HG02571 (cell line): ENCODE measurements at regions not wholly inside any gene's neighbourhood (a gene's known extent, or its start where the extent isn't known, plus 50 kb on each side); places are given as distances from the start of the nearest gene placed in this dataset.
"Not testable (repeated sequence)": the region's sequence is repeated elsewhere in the genome, so short reads cannot be mapped to it uniquely, and the experiment has no call there.

Source experiments
- ATAC-seq: cut with Tn5 transposase; IDR thresholded peaks from one replicate; pipeline ENCODE4 v1.9.1; 2021; ENCODE audit warnings: mild to moderate bottlenecking, moderate library complexity; ENCODE audit not compliant: unreplicated experiment

- ATAC-seq: no peak
These were observed 112.1 kb downstream of the CENPF start for GRCh38 chr1:214715126-214715525.

GRCh38 chr1:214717351-214717750 is 114.4 kb downstream of the CENPF start:
- ATAC-seq: no peak

GRCh38 chr1:214718724-214719123 is 115.7 kb downstream of the CENPF start:
- no peak for ATAC-seq

- ATAC-seq: no peak
These were observed 116.2 kb downstream of the CENPF start for GRCh38 chr1:214719207-214719606.

- no peak for ATAC-seq
These were observed 117.6 kb downstream of the CENPF start for GRCh38 chr1:214720561-214720960.

GRCh38 chr1:214727274-214727673 is 124.3 kb downstream of the CENPF start:
- ATAC-seq: no peak

- no peak for ATAC-seq
These were observed 136.7 kb downstream of the CENPF start for GRCh38 chr1:214739621-214740238.

- no peak for ATAC-seq
These were observed 137.5 kb downstream of the CENPF start for GRCh38 chr1:214740471-214740870.

GRCh38 chr1:214747050-214747635 is 144.1 kb downstream of the CENPF start:
- ATAC-seq: no peak

- ATAC-seq: no peak
These were observed 150.3 kb downstream of the CENPF start for GRCh38 chr1:214753236-214753852.

GRCh38 chr1:214761030-214761429 is 158.0 kb downstream of the CENPF start:
- no peak for ATAC-seq

- ATAC-seq: no peak
These were observed 159.9 kb downstream of the CENPF start for GRCh38 chr1:214762902-214763301.

- ATAC-seq: no peak
These were observed 161.5 kb downstream of the CENPF start for GRCh38 chr1:214764502-214764901.

GRCh38 chr1:214767221-214767620 is 164.2 kb downstream of the CENPF start:
- ATAC-seq: no peak

- not testable (repeated sequence) for ATAC-seq
These were observed 166.7 kb downstream of the CENPF start for GRCh38 chr1:214769666-214770065.

GRCh38 chr1:214777364-214777763 is 174.4 kb downstream of the CENPF start:
- no peak for ATAC-seq

- ATAC-seq: no peak
These were observed 189.0 kb downstream of the CENPF start for GRCh38 chr1:214791961-214792360.

- ATAC-seq: no peak
These were observed 189.7 kb downstream of the CENPF start for GRCh38 chr1:214792527-214793186.

GRCh38 chr1:214793708-214794107 is 190.7 kb downstream of the CENPF start:
- ATAC-seq: no peak

GRCh38 chr1:214801191-214801590 is 198.2 kb downstream of the CENPF start:
- ATAC-seq: no peak

GRCh38 chr1:214808845-214809460 is 206.0 kb downstream of the CENPF start:
- ATAC-seq: no peak

- no peak for ATAC-seq
These were observed 213.6 kb downstream of the CENPF start for GRCh38 chr1:214816603-214817002.
